ENCODE measurements at regions not wholly inside any gene's neighbourhood (a gene's known extent, or its start where the extent isn't known, plus 50 kb on each side); places are given as distances from the start of the nearest gene placed in this dataset.

DNA sequence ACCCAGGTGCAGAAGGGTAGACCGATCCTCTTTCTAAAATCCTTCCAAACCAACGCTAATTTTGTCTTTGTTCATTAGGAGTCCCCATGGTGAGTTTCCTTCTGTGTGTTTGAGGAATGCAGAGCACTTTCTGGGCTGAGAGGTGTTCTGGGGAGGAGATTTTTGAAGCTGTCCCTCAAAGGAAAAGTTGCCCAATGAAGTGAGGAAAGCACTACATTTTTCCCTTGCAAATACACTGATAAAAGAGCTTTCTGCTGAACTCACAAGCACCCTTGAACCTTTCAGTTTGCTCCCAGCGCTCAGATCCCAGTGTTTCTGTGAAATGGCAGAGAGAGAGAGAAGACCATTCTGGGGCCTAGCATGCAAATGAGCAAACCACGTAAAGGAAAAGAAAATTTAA is 299.6 kb upstream of the FANCL start:
- TF ChIP-seq EZH2phosphoT487 (IDR thresholded peaks at IDR 0.05; ENCODE audit: insufficient read depth, low read depth), result no peak
- no peak for TF ChIP-seq EZH2 (IDR thresholded peaks at IDR 0.05; ENCODE audit: insufficient read depth, poor library complexity, severe bottlenecking)

All from GM23248 (cell line).